WERI-Rb-1 (cell line): ENCODE measurements at regions not wholly inside any gene's neighbourhood (a gene's known extent, or its start where the extent isn't known, plus 50 kb on each side); places are given as distances from the start of the nearest gene placed in this dataset.

Experiments used
- DNase-seq: peaks from one replicate; pipeline ENCODE4 v3.0.0-alpha.2; 2020
- H3K27ac ChIP-seq: fragments of 250-450 bp; sonication (Bioruptor Pico); 2 replicates; pipeline ENCODE4 v1.5.1; 2020; ENCODE audit warnings: mild to moderate bottlenecking, moderate library complexity
- H3K27me3 ChIP-seq: fragments of 250-450 bp; sonication (Bioruptor Pico); 2 replicates; pipeline ENCODE4 v1.5.1; 2021; ENCODE audit warnings: mild to moderate bottlenecking, low read depth, moderate library complexity; ENCODE audit not compliant: insufficient read depth, severe bottlenecking
- H3K36me3 ChIP-seq: fragments of 250-450 bp; sonication (Bioruptor Pico); 2 replicates; pipeline ENCODE4 v1.5.1; 2020; ENCODE audit warnings: mild to moderate bottlenecking, moderate library complexity
- H3K4me3 ChIP-seq: 2 replicates; pipeline ENCODE4 v1.5.1; 2011; ENCODE audit warnings: low read depth, mild to moderate bottlenecking, control low read depth, low read length
- H3K9me3 ChIP-seq: fragments of 250-450 bp; sonication (Bioruptor Pico); 2 replicates; pipeline ENCODE4 v1.5.1; 2021; ENCODE audit warnings: mild to moderate bottlenecking, moderate library complexity; ENCODE audit not compliant: severe bottlenecking
- TF ChIP-seq, protein P1 (sequence below): IDR thresholded peaks from 2 replicates; pipeline ENCODE4 v1.5.1; 2011; ENCODE audit warnings: low read depth, mild to moderate bottlenecking, control low read depth, inconsistent platforms, low read length

GRCh38 chr9:1771094-1771789 lies 243.9 kb upstream of the SMARCA2 start:
- no peaks in the 10 kb centered on the region for H3K9me3 ChIP-seq
- H3K4me3 ChIP-seq: no peak overlapping the region
- peaks cover 37% of the 10 kb centered on the region for H3K27me3 ChIP-seq
- H3K36me3 ChIP-seq: no peaks in the 10 kb centered on the region
- TF ChIP-seq, protein P1, sequence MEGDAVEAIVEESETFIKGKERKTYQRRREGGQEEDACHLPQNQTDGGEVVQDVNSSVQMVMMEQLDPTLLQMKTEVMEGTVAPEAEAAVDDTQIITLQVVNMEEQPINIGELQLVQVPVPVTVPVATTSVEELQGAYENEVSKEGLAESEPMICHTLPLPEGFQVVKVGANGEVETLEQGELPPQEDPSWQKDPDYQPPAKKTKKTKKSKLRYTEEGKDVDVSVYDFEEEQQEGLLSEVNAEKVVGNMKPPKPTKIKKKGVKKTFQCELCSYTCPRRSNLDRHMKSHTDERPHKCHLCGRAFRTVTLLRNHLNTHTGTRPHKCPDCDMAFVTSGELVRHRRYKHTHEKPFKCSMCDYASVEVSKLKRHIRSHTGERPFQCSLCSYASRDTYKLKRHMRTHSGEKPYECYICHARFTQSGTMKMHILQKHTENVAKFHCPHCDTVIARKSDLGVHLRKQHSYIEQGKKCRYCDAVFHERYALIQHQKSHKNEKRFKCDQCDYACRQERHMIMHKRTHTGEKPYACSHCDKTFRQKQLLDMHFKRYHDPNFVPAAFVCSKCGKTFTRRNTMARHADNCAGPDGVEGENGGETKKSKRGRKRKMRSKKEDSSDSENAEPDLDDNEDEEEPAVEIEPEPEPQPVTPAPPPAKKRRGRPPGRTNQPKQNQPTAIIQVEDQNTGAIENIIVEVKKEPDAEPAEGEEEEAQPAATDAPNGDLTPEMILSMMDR: no peak
- DNase-seq: no peak
- H3K27ac ChIP-seq: no peak overlapping the region

DNA sequence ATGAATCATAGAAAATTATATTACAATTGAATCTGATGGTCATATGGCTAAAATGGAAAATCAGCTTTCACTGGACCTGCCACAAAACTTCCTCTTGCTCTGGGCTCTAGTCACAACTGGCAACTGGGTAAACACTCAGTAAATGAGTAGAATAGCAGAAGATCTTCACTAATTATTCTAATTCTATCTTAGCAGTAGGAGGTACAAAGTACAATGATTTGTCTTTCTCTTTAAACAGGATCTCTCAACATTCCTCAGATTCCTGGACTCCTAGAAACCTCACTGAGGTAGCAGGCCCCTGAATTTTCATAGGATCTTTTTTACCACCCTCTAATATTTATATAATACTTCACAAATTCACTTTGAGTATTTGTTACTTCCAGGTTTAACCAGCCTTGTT lies 239.9 kb upstream of the SMARCA2 start:
- Histone ChIP-seq H3K4me3 (no peak overlapping the region), H3K36me3 (no peaks in the 10 kb centered on the region), H3K27me3 (peaks cover 12% of the 10 kb centered on the region), H3K27ac (no peak overlapping the region), H3K9me3 (no peaks in the 10 kb centered on the region)
- TF ChIP-seq, protein P1: no peak
- DNase-seq: no peak

- TF ChIP-seq, protein P1: no peak
- no peak for DNase-seq
Observed at GRCh38 chr9:1776668-1777067, 238.5 kb upstream of the SMARCA2 start.

GRCh38 chr9:1791191-1791590 lies 224.0 kb upstream of the SMARCA2 start:
- Histone ChIP-seq H3K9me3 (no peaks in the 10 kb centered on the region), H3K27ac (no peak overlapping the region), H3K27me3 (peaks cover 79% of the 10 kb centered on the region), H3K4me3 (no peak overlapping the region), H3K36me3 (no peaks in the 10 kb centered on the region)
- no peak for DNase-seq
- TF ChIP-seq, protein P1: no peak

More at GRCh38 chr9:1776668-1777067, 238.5 kb upstream of the SMARCA2 start:
- Histone ChIP-seq H3K27ac (no peak overlapping the region), H3K4me3 (no peak overlapping the region), H3K9me3 (no peaks in the 10 kb centered on the region), H3K36me3 (no peaks in the 10 kb centered on the region), H3K27me3 (peaks cover 11% of the 10 kb centered on the region)

DNA sequence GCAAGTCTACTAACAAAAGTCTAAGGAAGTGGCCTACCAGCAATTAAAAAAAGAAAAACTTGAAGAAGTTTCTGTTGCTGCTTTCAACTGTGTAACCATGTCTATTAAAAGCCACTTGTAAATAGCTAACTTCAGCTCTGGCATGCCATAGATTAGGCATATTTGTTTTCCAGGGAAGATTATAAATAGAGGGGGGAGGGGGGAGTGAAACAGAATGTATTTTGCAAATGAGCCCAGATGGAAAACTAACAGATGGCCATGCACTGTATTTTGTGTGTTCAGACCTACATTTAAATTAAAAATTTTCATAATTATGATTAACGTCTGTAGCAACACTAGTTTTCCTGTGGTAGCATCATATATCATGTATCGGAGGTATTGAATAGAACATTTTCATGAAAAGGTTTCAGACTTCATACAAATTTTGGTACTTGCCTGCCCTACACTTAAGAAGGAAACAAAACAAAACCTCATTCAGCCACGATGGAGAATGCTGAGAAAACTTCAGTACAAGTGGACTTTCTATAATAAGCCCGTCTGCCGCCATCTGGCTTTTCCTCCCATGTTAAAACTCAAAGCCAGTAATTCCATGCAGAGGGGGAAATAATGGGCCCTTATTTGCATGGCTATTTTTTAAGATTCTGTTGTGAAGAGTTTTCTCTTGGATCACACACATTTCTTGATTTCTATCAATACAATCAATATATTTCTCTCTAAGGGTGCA lies 220.4 kb upstream of the SMARCA2 start:
- Histone ChIP-seq H3K36me3 (no peaks in the 10 kb centered on the region), H3K4me3 (no peak overlapping the region), H3K9me3 (no peaks in the 10 kb centered on the region), H3K27me3 (peaks cover 68% of the 10 kb centered on the region), H3K27ac (no peak overlapping the region)
- DNase-seq: no peak
- TF ChIP-seq, protein P1: no peak
